ENCODE measurements at regions not wholly inside any gene's neighbourhood (a gene's known extent, or its start where the extent isn't known, plus 50 kb on each side); places are given as distances from the start of the nearest gene placed in this dataset.
"Not testable (repeated sequence)": the region's sequence is repeated elsewhere in the genome, so short reads cannot be mapped to it uniquely, and the experiment has no call there.

- H3K9me3 ChIP-seq, result no peaks in the 10 kb centered on the region
- H3K4me3 ChIP-seq, result no peak overlapping the region
- H3K4me2 ChIP-seq, result no peak overlapping the region
- no peak overlapping the region for H3K27ac ChIP-seq
- H3K4me1 ChIP-seq, result no peaks in the 10 kb centered on the region
- no peaks in the 10 kb centered on the region for H4K20me1 ChIP-seq
- peaks cover 74% of the 10 kb centered on the region for H3K27me3 ChIP-seq
- no peak overlapping the region for H3K9ac ChIP-seq
- H3K36me3 ChIP-seq, result no peaks in the 10 kb centered on the region
- TF ChIP-seq Cebpa-rat (IDR thresholded peaks at IDR 0.05), result no peak
Observed at GRCh38 chrX:25442499-25442898, 426.7 kb upstream of the ARX start.

DNA sequence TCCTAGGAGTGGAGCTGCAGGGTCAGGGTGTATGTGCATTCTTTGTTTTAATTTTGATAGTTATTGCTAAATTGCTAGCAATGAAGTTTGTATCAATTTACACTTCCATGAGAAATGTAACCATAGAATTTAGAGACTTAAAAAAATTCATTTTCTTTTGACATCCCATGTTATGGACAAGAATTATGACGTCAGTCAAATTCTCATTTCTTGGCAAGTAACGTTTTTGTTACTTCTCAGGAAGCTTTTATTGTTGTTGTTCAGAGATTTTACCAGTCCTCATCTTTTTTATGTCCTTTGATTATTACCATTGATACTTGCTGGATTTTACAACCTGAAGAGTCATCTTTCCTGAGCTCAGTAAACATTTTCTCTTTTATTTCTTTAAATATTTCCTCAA lies 417.5 kb upstream of the ARX start:
- no peaks in the 10 kb centered on the region for H3K9me3 ChIP-seq
- TF ChIP-seq Cebpa-rat (IDR thresholded peaks at IDR 0.05), result no peak
- H3K27me3 ChIP-seq, result peaks cover 88% of the 10 kb centered on the region
- H3K36me3 ChIP-seq, result no peaks in the 10 kb centered on the region
- H3K4me1 ChIP-seq, result no peaks in the 10 kb centered on the region
- H3K4me3 ChIP-seq, result no peak overlapping the region
- no peak overlapping the region for H3K4me2 ChIP-seq
- no peak overlapping the region for H3K27ac ChIP-seq
- no peaks in the 10 kb centered on the region for H4K20me1 ChIP-seq
- no peak overlapping the region for H3K9ac ChIP-seq

DNA sequence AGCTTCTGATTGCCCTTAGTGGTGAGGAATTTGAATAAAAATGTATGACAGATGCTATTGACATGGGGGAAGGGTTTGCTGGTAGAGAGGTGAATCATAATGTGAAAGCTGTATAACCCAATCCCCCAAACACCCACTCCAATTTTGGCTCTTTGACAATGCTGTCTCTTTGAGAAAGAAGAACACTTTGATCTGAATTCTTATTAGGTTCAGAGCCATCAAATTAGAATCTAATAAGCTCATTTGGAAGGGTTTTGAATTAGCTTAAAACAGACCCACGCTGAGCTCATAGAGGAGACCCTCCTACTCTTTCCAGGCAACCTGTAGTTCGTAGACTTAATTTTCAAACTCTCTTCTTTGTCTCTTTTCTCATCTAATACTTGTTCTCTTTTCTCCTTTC lies 416.6 kb upstream of the ARX start:
- peaks cover 87% of the 10 kb centered on the region for H3K27me3 ChIP-seq
- no peak overlapping the region for H3K27ac ChIP-seq
- no peaks in the 10 kb centered on the region for H3K4me1 ChIP-seq
- no peaks in the 10 kb centered on the region for H3K36me3 ChIP-seq
- no peak overlapping the region for H3K9ac ChIP-seq
- no peaks in the 10 kb centered on the region for H3K9me3 ChIP-seq
- H3K4me3 ChIP-seq, result no peak overlapping the region
- no peak overlapping the region for H3K4me2 ChIP-seq
- no peak for TF ChIP-seq Cebpa-rat (IDR thresholded peaks at IDR 0.05)
- no peaks in the 10 kb centered on the region for H4K20me1 ChIP-seq

GRCh38 chrX:25427873-25428555 lies 412.2 kb upstream of the ARX start:
- no peak overlapping the region for H3K4me3 ChIP-seq
- H3K36me3 ChIP-seq, result no peaks in the 10 kb centered on the region
- H3K27me3 ChIP-seq, result peaks cover 83% of the 10 kb centered on the region
- H3K4me1 ChIP-seq, result no peaks in the 10 kb centered on the region
- H3K4me2 ChIP-seq, result no peak overlapping the region
- no peaks in the 10 kb centered on the region for H4K20me1 ChIP-seq
- no peak for TF ChIP-seq Cebpa-rat (IDR thresholded peaks at IDR 0.05)
- no peaks in the 10 kb centered on the region for H3K9me3 ChIP-seq
- H3K9ac ChIP-seq, result no peak overlapping the region
- no peak overlapping the region for H3K27ac ChIP-seq

DNA sequence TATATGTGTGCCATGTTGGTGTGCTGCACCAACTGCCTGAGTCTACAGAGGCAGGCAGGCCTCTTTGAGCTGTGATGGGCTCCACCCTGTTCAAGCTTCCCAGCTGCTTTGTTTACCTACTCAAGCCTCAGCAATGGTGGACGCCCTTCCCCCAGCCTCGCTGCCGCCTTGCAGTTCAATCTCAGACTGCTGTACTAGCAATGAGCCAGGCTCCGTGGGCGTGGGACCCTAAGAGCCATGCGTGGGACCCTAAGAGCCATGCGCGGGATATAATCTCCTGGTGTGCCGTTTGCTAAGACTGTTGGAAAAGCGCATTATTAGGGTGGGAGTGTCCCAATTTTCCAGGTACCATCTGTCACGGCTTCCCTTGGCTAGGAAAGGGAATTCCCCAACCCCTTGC lies 388.4 kb upstream of the ARX start:
- H3K27ac ChIP-seq, H3K36me3 ChIP-seq, H3K9ac ChIP-seq, H4K20me1 ChIP-seq, H3K4me3 ChIP-seq, H3K4me1 ChIP-seq, H3K9me3 ChIP-seq, H3K4me2 ChIP-seq: not testable (repeated sequence)
- H3K27me3 ChIP-seq, result peaks cover 45% of the 10 kb centered on the region

DNA sequence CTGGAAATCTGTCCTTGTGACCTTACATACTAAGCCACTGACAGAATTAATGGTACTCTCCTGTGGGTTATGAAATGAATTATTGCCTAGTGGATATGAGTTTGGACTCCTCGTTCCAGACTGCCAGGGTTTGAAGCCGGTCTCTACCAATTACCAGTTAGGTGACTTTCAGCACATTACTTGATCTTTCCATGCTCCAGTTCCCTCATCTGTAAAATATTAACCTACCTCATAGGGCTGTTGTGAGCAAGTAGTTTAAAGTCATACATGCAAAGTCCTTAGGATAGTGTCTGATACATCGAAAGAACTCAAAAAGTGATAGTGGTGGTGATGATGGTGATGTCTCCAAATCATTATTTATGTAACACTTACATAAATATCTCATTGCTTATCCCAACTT lies 373.5 kb upstream of the ARX start:
- no peak overlapping the region for H3K27ac ChIP-seq
- no peaks in the 10 kb centered on the region for H3K4me1 ChIP-seq
- H3K27me3 ChIP-seq, result peaks cover 83% of the 10 kb centered on the region
- no peak for TF ChIP-seq Cebpa-rat (IDR thresholded peaks at IDR 0.05)
- H4K20me1 ChIP-seq, result no peaks in the 10 kb centered on the region; the same call in 1 of the 2 replicates
- no peak overlapping the region for H3K9ac ChIP-seq
- no peak overlapping the region for H3K4me3 ChIP-seq
- peaks cover 18% of the 10 kb centered on the region for H3K9me3 ChIP-seq
- H3K4me2 ChIP-seq, result no peak overlapping the region
- H3K36me3 ChIP-seq, result no peaks in the 10 kb centered on the region

- Histone ChIP-seq H3K9ac (no peak overlapping the region), H3K27me3 (peaks cover 86% of the 10 kb centered on the region), H3K4me1 (no peaks in the 10 kb centered on the region), H3K4me3 (no peak overlapping the region), H4K20me1 (no peaks in the 10 kb centered on the region), H3K4me2 (no peak overlapping the region), H3K9me3 (no peaks in the 10 kb centered on the region), H3K36me3 (no peaks in the 10 kb centered on the region), H3K27ac (no peak overlapping the region)
- no peak for TF ChIP-seq Cebpa-rat (IDR thresholded peaks at IDR 0.05)
Observed at GRCh38 chrX:25383196-25383595, 367.4 kb upstream of the ARX start.

- TF ChIP-seq Cebpa-rat (IDR thresholded peaks at IDR 0.05), result no peak
- no peaks in the 10 kb centered on the region for H3K4me1 ChIP-seq
Observed at GRCh38 chrX:25356456-25356855, 340.7 kb upstream of the ARX start.

GRCh38 chrX:25344161-25344936 lies 328.6 kb upstream of the ARX start:
- Histone ChIP-seq H3K27ac (no peak overlapping the region), H3K27me3 (peaks cover 66% of the 10 kb centered on the region), H3K9ac (no peak overlapping the region), H3K9me3 (peaks cover 14% of the 10 kb centered on the region), H3K4me3 (no peak overlapping the region), H3K4me2 (no peak overlapping the region), H3K4me1 (no peaks in the 10 kb centered on the region), H3K36me3 (no peaks in the 10 kb centered on the region), H4K20me1 (no peaks in the 10 kb centered on the region)
- TF ChIP-seq Cebpa-rat (IDR thresholded peaks at IDR 0.05), result no peak

More at GRCh38 chrX:25356456-25356855, 340.7 kb upstream of the ARX start:
- Histone ChIP-seq H3K9ac (no peak overlapping the region), H3K27ac (no peak overlapping the region), H3K4me2 (no peak overlapping the region), H4K20me1 (no peaks in the 10 kb centered on the region), H3K9me3 (peaks cover 4% of the 10 kb centered on the region), H3K4me3 (no peak overlapping the region), H3K27me3 (peaks cover 68% of the 10 kb centered on the region), H3K36me3 (no peaks in the 10 kb centered on the region)

DNA sequence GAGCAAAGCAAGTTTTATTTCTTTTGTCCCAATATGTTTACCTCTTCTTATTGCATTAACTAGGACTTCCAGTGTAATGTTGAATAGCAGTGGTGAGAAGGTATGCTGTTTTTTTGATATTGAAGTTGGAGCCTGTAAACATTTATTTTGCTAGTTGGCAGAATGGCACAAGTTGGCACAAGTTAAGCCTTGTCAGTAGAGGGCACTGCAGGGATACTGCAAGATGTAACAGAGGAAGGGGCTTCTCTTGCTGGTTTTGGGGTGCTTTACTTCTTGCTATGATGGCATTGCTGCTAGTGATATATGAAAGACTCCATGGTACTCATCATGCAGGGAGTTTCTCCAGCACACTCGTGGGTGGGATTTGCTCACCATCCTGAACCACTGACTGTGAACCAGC lies 327.3 kb upstream of the ARX start:
- Histone ChIP-seq H3K27ac (no peak overlapping the region), H3K4me3 (no peak overlapping the region), H3K4me1 (no peaks in the 10 kb centered on the region), H3K9me3 (peaks cover 18% of the 10 kb centered on the region), H3K27me3 (peaks cover 69% of the 10 kb centered on the region), H3K4me2 (no peak overlapping the region), H4K20me1 (no peaks in the 10 kb centered on the region), H3K36me3 (no peaks in the 10 kb centered on the region), H3K9ac (no peak overlapping the region)
- no peak for TF ChIP-seq Cebpa-rat (IDR thresholded peaks at IDR 0.05)

Data from BLaER1 (cell line).